HG02884 (cell line): ENCODE measurements at regions not wholly inside any gene's neighbourhood (a gene's known extent, or its start where the extent isn't known, plus 50 kb on each side); places are given as distances from the start of the nearest gene placed in this dataset.
"Not testable (repeated sequence)": the region's sequence is repeated elsewhere in the genome, so short reads cannot be mapped to it uniquely, and the experiment has no call there.

ENCODE experiments used
- ATAC-seq: cut with Tn5 transposase; IDR thresholded peaks from one replicate; pipeline ENCODE4 v1.9.1; 2021; ENCODE audit warnings: mild to moderate bottlenecking, moderate library complexity; ENCODE audit not compliant: unreplicated experiment

DNA sequence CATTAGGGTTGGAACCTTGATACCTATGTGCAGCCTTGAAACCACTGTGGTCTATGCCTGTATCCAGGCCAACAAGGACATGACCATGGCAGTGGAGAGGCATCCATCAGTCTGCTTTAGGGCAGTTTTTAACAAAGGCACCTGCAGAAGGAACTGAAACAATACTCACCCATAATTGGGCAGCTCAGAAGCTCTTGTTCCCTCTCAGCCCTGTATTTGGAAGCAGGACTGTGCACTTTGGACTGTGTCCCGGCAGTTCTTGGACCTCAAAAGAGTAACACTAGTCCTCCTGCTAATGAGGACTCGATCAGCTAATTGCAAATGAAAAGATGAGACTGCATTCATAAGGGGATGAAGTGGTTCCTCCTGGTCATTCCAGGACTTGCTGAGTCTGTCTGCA lies 500.2 kb upstream of the TNP1 start:
- ATAC-seq, result no peak

DNA sequence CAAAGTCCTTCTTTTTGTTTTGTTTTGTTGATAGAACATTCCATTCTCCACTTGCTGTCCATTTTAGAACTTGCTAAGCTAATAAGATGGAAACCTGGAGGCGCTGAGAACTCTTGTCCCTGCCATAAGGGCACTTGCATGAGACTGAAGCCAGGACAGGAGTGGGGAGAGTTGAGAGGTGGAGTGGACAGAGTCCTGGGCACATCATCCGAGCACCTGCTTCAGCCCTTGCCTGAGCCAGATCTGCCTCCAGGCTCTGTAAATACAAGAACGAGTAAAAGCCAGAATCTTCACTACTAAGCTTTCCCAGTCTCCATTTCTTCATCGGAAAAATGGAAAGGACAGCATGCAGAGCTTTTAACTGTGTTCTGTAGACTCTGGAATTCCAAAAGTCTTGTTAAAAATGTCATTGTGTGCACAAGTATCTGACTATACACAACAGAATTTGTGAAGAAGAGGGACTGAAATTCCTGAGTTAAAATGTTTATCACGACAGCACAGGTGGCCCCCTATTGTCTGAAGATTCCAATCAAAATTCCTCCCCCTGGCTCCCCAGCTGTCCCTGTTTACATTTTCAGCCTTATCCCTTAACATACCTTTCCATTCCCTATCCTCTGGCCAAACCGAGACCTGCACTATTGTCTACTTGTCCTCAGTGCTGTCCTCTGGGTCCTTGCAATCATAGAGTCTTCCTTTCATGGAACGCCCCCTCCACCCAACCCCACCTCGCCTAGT lies 498.2 kb upstream of the TNP1 start:
- no peak for ATAC-seq

DNA sequence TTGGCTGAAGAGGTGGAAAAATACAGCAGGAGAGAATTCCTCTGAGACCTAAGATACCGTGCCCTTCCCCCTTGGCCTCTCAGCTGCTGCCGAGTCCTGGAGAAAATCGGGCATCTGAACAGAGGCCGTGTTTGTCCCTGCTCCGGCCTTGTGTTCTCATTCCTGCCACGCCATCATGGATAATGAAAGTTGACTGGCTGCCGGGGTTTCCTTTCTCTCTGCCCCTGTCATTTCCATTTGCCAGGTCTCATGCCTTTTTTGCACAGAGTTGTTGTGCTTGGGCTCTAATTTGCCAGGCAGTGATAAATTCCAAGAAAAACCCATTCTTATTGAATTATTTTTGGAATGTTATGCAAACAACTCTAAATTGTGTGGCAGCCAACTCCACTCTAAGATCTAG lies 496.9 kb upstream of the TNP1 start:
- ATAC-seq, result no peak

DNA sequence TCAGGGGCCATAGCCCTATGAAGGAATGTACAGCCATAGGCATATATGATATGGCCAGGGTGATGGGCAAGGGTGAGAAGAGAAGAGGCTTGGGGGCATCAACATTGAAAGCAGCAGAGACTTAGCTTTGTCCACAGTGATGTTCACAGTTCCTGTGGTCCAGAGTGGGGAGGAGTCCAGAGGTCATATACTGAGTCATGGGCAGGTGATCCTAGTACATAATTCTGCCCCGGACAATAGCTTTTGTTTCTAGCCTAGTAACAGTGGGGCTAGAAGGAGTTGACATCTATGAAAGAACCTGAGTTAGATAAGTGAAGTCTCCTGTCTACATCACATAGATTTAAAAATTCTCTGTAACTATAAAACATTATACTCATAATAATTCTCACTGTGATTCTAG lies 496.3 kb upstream of the TNP1 start:
- ATAC-seq, result no peak

DNA sequence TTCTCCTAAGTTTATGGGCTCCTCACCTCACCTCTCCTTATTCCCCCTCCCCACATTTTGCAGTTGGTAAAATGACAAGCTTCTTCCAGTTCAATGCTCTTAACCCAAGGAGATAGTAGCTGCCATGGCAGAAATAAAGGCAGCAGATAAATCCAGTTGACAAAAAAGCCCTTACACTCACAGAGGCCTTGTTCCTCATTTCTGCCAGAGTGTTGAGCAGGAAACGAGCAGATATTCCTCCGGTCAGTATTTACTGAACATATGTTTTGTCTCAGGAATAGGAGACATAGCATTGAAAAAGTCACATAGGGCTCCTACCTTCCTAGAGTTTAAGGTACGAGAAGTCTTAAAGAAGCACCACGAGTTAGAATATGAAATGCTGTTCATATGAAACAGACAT lies 493.7 kb upstream of the TNP1 start:
- ATAC-seq, result no peak

DNA sequence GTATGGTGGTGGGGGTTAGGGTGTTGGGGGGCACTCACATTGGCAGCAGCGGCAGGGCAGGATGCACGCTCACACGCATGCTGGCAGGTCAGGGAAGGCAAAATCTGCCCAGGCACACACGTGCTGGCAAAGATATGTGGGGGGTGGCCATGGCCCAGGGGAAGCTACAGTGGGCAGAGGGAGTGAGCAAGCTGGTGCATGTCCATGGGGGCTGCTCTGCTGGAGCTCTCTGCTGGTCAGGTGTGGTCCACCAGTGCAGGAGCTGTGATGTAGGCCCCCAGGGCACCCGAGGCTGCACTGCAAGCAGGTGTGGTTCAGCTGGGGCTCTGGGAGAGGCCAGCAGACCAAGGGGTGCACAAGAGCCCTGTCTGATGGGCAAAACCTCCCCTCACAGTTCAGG lies 491.5 kb upstream of the TNP1 start:
- ATAC-seq, result no peak

DNA sequence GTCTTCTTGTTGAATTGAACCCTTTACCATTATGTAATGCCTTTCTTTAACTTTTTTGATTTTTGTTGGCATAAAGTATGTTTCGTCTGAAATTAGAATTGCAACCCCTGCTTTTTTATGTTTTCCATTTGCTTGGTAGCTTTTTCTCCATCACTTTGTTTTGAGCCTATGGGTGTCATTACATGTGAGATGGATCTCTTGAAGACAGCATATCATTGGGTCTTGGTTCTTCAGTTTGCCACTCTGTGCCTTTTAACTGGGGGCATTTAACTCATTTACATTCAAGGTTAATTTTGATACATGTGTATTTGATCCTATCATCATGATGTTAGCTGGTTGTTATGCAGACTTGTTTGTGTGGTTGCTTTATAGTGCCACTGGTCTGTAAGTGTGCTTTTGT lies 489.4 kb upstream of the TNP1 start:
- ATAC-seq, result no peak

DNA sequence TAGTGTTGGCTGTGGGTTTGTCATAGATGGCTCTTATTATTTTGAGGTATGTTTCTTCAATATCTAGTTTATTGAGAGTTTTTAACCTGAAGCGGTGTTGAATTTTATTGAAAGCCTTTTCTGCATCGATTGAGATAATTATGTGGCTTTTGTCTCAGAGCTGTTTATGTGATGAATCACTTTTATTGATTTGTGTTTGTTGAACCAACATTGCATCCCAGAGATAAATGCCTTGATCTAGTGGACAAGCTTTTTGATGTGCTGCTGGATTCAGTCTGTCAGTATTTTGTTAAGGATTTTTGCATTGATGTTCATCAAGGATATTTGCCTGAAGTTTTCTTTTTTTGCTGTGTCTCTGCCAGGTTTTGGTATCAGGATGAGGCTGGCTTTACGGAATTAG lies 487.8 kb upstream of the TNP1 start:
- ATAC-seq, result not testable (repeated sequence)

DNA sequence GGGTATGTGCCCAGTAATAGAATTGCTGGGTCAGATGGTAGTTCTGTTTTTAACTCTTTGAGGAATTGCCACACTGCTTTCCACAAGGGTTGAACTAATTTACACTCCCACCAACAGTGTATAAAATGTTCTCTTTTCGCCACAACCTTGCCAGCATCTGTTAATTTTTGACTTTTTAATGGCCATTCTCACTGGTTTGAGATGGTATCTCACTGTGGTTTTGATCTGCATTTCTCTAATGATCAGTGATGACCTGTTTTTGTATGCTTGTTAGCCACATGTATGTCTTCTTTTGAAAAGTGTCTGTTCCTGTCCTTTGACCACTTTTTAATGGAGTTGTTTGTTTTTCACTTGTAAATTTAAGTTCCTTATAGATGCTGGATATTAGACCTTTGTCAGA lies 486.2 kb upstream of the TNP1 start:
- ATAC-seq, result not testable (repeated sequence)

DNA sequence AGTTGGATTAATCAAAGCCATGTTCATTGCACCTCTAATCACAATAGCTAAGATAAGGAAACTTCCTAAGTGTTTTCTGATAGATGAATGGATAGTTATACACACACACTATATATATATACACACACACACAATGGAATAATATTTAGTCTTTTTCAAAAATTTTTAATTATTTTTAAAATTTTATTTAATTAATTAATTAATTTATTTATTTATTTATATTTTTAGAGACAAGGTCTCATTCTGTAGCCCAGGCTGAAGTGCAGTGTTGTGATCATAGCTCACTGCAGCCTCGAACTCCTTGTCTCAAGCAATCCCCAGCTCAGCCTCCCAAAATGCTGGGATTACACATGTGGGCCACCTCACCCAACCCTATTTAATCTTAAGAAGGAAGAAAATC lies 481.0 kb upstream of the TNP1 start:
- no peak for ATAC-seq

DNA sequence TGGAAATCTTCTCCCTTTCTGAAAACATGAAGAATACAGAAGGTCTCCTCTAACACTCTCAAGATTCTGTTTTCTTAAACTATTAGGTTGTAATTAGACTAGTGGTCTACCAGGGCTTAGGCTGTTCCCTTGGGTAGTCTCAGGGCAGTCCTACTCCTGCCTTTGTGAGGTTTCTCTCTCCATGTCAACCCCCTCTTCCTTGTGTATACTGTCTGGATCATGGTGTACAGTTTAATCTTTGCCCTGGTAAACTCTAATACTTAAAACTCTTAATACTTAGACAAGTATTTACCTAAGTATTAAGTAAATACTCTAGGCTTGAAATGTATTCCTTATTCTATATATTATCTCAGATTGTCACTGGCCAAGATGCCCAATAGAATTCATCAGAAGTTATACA lies 480.3 kb upstream of the TNP1 start:
- no peak for ATAC-seq

DNA sequence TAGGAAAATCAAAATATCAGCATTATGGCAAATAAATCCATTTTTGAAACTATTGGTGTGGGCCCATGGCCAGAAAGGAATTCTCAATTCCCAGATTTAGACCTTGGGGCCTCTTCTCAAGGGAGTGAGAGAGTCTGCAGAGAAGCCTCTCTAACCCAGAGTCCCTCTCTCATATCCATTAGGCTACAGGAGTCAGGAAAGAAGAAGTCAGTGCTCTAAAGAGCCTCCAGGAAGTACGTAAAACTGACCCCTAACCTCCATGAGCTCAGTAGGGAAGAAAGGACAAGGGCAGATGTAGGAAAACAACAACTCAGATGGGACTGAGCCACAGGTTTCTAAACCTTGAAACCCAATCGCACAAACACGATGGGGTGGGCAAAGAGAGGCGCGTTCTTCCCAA lies 479.9 kb upstream of the TNP1 start:
- ATAC-seq, result no peak

DNA sequence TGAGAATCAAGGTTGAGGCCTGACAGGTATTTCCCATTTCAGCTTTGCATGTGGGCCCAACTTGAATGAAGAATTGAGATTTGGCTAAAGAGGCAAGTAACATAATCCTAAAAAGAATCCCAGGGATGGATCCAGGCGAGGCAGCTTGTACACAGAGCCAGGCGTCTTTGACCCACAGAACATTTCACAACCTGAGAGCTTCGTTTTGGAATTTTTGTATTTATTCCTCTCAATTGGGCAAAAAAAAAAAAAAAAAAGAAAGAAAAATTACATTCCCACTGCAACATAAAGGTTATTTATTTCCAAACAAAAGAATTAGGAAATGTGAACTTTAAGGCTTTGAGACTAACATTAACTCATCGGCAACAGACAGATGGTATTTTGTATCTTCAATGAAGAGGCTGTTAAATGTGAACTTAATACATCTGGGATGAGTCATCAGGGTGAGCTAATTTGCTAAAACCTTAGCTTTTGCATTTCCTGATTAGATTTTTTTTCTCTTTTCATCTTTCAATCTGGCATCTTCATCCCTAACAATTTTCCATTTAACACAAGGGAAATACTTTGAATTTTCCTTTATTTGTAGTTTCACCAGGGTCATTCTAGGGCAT lies 478.5 kb upstream of the TNP1 start:
- no peak for ATAC-seq

DNA sequence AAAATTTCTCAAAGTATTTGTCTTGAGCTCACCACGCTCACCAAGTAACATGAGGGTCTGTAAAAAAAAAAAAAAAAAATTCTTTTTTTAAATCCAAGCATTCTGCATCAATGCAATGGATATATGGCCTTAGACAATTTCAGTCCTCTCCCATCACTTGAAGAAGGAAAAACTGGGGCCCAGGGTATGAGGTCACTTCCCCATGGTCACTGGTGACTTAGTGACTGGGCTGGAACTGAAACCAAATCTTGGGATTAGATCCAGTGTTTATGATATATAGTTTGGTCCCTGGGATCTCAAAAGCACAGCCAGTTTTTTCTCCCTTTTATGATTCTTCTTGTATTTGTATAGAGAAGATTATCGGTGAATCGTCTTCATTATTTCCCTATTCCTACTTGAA lies 477.9 kb upstream of the TNP1 start:
- ATAC-seq, result no peak

DNA sequence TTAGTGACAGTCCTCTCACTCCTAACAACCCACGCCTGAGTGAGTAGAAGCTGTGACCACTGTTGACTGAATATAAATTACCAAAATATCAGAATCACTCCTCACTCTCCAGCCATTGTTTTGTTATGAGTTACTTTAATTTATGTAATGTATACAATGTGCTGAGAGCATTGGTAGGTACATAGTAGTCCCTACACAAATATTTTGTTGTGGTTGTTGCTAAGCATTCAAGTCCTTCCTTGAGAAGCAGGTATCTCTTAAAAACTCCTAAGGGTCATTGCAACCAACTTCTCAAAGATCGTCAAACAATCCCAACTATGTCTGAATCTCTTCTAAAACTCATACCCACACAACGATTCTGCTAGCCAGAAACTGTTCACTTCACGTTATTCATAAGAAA lies 476.8 kb upstream of the TNP1 start:
- no peak for ATAC-seq

DNA sequence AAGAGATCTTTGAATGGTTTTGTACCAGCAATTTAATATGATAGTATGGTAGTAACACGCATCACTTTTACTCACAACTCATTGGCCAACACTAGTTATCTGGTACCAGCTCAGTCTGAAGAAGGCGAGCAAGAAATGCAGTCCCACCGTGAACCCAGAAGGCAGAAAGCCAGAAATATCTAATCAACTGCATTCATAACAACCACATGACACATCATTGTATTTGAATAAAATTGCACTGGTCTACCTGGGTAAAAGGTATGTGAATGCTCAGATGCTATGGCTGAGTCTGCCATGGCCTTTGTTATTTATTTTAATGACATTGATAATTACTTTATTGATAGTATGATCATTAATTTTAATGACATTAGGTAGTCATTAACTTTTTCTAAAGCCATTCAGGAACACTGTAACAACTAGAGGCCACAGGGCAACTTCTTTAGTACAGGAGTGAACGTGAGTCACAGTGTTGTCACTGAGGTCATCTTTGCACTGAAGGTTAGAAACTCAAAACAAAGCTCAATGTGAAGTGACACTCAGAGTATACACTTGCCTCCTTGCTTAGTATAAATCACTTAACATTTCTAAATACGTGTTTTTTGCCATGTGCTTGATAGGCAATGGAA lies 475.6 kb upstream of the TNP1 start:
- ATAC-seq, result no peak

DNA sequence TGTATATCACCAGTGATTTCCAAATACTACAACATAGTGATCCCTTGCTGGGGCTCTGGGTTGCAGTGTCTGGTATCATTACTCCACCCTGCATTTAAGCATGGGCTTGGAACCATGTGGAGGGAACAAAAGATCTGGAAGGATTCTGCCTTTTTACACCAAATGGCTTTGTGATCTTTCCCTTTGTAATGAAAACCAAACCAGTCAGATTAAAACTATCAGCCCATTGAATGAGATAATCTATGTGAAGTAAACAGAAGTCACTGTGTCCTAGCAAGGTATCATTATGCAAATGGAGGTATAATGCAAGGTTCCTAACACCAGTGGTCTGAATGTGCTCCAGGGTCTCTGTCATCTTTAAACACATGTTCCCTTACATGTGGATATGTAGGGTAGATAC lies 474.7 kb upstream of the TNP1 start:
- no peak for ATAC-seq

DNA sequence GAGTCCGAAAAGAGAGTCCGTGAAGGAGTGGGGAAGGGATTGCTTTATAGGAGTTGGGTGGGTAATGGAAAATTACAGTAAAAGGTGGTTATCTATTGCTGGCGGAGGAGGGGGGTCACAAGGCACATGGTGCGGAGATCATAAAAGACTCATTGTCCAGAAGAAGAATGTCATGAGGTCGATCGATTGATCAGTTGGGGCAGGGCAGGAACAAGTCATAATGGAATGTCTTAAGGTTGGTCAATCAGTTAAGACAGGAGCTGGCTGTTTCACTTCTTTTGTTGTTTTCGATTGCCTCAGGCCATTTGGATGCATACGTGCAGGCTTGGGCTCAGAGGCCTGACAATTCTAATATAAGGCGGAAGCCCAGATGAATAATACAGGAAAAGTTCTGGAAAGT lies 473.0 kb upstream of the TNP1 start:
- ATAC-seq, result no peak

DNA sequence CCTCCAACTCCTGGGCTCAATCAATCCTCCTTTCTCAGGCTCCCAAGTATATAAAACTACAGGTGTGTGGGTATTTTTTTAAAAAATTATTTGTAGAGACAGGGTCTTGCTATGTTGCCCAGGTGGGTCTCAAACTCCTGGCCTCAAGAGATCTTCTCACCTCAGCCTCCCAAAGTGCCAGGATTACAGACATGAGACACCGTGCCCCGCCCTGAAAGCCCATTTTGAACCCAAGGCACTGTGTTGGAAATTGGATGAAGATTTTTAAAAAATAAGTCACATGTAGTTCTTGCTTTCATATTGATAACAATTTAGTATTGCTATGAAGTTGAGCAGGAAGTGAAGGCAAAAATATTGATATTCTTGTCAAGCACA lies 472.5 kb upstream of the TNP1 start:
- no peak for ATAC-seq

DNA sequence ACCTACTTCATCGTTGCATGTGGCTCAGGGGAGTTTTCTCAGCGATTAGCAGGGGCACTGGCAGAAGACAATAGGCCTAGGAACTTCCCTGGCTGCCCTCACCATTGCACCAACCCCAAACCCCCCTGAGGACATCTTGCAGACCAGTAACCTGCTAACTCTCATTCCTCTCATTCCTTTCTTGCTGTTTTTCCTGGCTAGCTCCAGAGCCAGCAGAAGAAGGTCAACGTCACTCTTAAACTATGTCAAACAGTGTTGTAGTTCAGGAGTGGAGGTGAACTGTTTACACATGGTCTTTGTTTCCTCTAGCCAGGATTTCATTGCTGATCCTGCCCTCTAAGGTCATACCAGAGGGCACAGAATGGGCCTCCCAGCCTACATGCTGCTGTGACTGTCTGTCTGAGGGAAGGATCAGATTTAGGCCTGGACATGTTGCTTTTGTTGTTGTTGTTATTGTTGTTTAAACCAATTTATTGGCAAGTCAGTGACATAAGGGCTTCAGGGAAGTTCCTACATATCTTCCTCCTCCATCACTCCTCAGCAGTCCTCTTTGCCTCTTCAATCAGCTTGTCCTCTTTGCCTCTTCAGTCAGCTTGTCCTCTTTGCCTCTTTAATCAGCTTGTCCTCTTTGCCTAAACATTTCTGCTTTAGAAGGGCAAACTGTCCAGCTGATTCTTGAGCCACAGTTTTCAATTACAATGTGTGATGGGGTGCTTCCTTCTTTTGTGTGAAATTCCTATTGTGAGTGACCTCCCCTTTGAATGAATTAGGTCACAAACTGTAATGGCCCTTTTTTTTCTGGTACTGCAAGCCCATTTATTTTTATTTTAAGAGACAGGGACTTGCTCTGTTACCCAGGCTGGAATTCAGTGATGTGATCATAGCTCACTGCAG lies 471.9 kb upstream of the TNP1 start:
- no peak for ATAC-seq

DNA sequence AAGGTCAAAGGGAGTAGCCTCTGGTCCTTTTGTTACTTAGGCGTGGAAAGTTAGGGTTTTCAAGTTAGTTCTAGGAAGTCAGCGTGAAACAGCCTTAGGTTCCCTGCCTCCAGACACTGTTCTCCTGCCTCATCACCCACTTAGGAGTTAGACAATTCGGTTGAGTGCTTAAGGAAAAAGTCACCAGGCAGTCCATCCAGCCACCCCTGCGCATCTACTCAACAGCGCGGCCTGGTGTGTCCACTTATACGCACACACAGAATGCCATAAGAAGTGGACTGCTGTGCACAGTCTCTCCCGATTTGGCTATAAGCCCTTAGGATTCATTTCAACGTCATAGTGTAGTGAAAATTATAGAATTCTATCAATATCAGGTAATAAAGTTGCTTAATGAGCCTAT lies 470.8 kb upstream of the TNP1 start:
- ATAC-seq, result no peak

DNA sequence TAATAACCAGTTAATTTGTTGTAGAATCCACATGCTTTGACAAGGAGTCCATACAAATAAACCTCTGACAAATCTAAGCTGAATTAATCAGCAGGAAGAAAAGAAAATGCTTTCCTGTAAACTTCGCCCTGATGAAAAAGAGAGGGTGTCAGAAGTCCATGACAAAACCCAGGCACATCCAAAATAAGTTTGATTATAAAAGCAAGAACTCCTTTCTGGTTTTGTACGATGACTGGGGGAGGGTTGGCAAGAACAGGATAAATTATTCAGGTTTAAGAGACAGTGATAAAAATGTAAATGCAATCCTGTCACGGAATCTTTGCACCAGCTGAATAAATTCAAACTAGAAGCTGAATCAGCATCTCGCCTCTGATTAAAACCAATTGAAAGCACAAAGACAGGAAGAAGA lies 469.2 kb upstream of the TNP1 start:
- no peak for ATAC-seq
